HG03439 (cell line): ENCODE measurements at regions not wholly inside any gene's neighbourhood (a gene's known extent, or its start where the extent isn't known, plus 50 kb on each side); places are given as distances from the start of the nearest gene placed in this dataset.
"Not testable (repeated sequence)": the region's sequence is repeated elsewhere in the genome, so short reads cannot be mapped to it uniquely, and the experiment has no call there.

Experiments used
- ATAC-seq: cut with Tn5 transposase; IDR thresholded peaks from one replicate; pipeline ENCODE4 v1.9.1; 2021; ENCODE audit warnings: mild to moderate bottlenecking, moderate library complexity; ENCODE audit not compliant: unreplicated experiment

DNA sequence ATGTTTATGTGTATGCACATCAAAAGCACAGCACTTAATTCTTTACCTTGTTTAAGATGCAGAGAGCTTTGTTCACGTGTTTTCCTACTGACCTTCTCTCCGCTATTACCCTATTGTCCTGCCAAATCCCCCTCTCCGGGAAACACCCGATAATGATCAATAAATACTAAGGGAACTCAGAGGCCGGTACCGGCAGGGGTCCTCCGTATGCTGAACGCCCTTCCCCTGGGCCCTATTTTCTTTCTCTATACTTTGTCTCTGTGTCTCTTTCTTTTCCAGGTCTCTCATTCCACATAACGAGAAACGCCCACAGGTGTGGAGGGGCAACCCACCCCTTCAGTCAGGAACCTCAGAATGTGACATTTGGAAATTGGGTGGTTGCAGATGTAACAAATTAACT, 160.1 kb downstream of the ADRA2C start:
- ATAC-seq, result not testable (repeated sequence)

DNA sequence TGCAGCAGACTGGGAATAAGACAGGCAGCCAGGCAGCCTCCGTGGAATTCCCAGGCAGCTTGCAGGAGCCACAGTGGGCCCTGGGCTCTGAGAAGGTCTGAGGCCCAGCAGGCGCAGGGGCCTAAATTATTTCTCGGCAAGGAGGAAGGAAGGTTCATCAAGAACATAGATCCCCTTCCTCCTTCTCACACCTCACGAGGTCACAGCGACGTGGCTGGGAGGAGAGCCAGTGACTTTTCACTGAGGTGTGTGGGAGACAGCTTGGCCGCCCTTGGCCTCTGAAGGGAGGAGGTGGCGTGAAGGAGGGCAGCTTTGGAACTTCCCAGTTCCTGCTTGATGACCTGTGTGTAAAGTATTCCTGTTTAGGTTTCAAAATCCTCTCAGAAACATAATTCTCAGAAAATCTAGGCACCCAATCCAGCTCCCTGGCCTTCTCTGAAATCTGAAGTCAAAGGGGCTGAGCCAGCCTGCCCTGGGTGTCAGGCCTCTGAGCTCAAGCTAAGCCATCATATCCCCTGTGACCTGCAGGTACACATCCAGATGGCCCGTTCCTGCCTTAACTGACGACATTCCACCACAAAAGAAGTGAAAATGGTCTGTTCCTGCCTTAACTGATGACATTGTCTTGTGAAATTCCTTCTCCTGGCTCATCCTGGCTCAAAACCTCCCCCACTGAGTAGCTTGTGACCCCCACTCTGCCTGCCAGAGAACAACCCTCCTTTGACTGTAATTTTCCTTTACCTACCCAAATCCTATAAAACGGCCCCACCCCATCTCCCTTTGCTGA, 161.0 kb downstream of the ADRA2C start:
- ATAC-seq, result not testable (repeated sequence)

- ATAC-seq, result not testable (repeated sequence)
These were observed 163.2 kb downstream of the ADRA2C start for GRCh38 chr4:3929431-3929830.

GRCh38 chr4:3932734-3933133, 166.5 kb downstream of the ADRA2C start:
- not testable (repeated sequence) for ATAC-seq

- ATAC-seq, result not testable (repeated sequence)
These were observed 169.2 kb downstream of the ADRA2C start for GRCh38 chr4:3935406-3935805.

DNA sequence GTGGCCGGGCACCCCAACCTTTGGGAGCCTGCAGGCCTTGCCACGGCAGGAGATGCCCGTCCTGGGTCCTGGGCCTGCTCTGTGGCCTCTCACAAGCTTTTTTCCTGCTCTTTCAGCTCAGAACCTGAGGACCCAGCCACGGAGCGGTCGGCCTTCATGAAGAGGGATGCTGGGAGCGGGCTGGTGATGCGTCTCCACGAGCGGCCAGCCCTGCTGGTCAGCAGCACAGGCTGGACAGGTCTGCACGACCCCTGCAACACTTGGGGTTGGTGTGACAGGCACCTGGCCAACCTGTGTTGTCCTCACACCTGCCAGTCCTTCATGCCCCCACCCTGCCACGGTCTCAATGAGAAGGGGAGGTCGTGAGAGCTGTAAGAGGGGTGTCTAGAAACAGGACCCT, 170.0 kb downstream of the ADRA2C start:
- ATAC-seq, result no peak

GRCh38 chr4:3937849-3938562, 171.8 kb downstream of the ADRA2C start:
- not testable (repeated sequence) for ATAC-seq

DNA sequence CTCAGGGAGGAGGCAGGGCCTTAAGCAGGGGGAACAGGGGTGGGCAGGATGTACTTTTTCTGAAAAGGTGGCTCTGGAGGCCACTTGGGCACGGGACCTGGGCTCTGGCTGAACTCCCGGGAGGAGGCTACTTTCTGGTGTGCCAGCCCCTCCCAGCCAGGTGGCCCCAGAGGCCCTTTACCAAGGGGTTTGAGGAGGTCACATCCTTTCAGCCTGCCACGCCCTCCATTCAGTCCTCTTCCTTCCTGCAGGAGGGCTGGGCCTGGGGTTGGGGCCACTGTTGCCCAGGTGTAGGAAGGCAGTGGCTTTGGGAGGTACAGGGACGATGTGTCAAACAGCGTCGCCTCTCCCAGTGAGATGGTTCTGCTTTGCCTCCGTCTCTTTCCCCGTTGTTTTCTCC, 172.5 kb downstream of the ADRA2C start:
- ATAC-seq, result not testable (repeated sequence)

DNA sequence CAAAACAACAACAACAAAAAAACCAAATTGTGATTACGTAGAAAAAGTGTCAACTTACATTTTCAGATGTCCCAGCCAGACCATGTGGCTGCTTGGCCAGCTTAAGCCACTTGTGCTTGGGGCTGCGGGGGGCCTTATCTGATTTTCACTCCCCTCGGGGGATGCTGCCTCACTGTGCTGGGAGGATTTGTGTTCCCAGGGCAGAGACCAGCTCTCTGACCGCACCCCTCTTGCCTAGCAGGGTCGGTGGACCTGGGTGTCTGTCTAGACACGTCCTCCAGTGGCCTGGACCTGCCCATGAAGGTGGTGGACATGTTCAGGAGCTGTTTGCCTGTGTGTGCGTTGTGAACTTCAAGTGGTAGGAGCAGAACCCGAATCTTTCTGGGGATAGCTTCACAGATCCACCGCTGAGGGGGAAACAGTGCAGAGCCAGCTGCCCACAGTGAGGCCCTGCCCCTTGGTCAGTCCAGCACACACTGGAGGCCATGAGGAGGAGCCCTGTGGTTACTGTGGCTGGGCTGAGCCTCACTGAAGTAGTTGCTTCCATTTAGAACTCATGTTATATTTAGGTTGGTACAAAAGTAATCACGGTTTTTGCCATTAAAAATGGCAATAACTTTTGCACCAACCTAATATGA, 173.9 kb downstream of the ADRA2C start:
- not testable (repeated sequence) for ATAC-seq

DNA sequence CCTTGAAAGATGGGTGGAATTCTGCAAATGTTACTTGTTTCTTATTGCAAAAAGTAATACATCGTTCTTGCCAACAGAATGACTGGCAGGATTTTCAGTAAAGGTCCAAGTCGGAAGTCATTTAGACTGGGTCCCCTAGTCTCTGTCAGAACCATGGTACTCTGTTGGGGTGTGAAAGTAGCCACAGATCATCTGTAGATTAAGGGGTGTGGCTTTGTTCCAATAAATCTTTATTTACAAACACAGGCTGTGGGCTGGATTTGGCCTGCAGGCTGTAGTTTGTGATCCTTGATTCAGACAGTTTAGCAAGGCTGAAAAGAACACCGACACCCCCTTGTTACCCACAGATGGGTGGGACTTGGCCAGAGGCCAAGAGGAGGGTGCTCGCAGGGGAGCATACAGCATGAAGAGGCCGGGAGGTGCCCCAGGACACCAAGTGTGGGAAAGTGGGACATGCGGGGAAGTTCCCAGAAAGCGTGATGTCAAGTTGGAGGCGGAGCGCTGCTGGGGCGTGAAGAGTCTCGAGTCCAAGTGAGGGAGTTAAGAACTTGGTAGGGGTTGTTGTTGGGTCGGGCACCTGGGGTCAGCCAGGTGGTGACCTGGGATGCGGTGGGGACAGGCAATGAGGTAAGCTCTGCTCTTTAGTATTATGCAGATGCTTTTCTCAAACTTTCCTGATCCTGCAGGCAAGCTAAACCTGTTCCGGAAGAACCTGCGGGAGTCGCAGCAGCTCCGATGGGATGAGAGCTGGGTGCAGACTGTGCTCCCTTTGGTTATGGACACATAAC, 175.7 kb downstream of the ADRA2C start:
- not testable (repeated sequence) for ATAC-seq

DNA sequence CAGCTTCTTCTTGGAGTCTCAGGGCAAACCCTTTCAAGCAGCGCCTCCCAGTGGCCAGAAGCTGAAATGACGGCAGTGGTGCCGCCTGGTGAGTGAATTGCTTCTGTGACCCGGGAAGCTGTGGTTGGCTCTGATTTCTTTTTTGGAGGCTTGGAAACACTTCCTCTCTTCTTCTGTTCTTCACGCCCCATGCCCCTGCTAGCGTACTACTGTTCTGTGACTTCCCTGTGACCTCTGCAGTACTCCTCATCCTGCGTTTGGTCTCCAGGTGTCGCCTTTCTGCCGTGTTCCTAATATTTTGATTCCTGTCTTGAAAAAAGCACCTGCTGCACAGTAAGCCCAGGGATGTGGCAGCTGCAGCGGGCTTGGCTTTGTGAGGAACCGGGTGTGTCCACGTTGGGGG, 176.4 kb downstream of the ADRA2C start:
- ATAC-seq, result not testable (repeated sequence)

DNA sequence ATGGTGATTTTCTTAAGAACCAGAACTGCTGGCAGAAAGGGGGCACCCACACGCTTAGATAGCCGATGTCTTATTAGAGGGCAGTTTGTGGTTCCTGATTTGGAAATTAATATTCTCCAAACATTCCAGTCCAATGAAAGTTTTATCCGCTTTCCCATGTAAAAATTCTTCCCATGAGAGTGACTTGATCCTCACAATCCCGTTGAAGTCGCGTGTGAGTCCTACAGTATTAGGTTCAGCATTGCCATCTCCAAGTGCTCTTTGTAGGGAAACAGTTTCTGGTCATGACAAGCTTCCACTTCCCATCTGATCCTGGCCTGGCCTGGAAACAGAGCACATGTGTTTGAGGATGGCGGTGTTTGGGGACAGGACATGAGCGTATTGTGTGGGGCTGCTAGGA, 176.9 kb downstream of the ADRA2C start:
- not testable (repeated sequence) for ATAC-seq

- ATAC-seq, result no peak
These were observed 179.5 kb downstream of the ADRA2C start for GRCh38 chr4:3945511-3946290.

DNA sequence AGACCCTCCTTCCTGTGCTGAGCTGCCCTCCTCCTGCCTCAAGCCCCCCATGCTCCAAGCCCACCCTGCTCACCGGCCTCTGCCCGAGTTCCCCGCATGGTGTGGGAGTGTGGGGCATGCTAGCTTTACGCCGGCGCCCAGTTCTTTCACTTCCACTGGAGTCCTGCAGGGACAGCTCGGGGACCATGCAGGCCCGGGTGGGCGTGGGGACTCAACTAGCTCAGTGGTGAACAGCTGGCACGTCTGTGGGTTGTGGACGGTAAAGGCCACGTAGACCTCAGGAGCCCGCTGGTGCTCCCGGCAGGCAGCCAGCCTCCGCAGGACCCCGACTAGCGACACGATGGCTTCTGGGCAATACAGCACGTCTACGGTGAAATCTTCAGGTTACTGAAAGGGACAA, 180.4 kb downstream of the ADRA2C start:
- ATAC-seq, result not testable (repeated sequence)

- not testable (repeated sequence) for ATAC-seq
These were observed 181.6 kb downstream of the ADRA2C start for GRCh38 chr4:3947761-3948160.

GRCh38 chr4:3948210-3948609, 182.0 kb downstream of the ADRA2C start:
- ATAC-seq, result not testable (repeated sequence)

GRCh38 chr4:3949916-3950315, 183.7 kb downstream of the ADRA2C start:
- not testable (repeated sequence) for ATAC-seq

DNA sequence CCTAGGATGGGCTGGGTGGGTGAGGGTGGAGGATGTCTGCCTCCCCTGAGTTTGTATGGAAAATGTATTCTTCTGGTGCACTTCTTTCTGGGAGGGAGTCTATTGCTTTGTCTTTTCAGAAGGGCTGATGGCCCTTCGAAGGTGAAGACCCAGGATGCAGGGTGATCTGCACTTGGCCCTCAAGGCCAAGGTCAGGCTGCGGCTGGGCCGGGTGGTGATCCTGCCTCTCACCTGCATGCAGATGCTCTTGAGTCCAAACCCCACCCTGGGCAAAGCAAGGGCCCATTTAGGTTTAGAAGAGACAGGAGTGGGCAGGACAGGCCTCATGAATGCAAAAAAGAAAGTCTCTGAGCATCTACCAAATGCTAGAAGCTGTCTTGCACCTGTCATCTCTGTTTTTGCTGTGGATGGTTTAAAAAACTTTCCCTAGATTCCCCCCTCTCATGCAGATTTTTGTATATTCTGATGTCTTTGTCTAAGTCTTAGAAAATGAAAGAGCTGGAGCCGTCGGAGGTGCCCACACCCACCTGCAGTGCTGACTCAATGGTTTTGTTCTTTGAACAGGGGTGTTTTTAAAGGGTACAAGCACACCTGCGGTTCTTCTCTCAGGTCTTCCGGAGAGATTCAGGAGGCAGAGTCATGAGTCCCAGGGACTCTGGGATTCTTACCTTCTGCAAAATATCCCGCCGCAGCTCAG, 186.4 kb downstream of the ADRA2C start:
- not testable (repeated sequence) for ATAC-seq

DNA sequence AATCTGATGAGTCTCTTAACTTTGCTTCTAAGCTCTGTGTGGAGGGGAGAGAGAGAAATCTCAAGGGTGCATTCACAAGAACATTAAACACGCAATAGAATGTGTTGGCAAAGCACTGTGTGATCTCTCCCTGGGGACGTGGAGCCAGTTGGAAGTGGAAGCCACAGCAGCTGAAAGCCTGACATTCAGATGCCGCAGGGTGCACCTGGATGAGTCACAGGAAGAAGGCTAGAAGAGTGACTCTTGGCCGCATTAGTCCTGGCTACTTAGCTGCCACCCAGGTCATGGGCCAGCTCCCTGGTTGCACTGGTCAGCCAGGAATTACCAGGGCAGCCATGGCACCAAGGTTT, 186.9 kb downstream of the ADRA2C start:
- ATAC-seq, result not testable (repeated sequence)
